Peyer's patch (tissue), 4 donors: ENCODE measurements at regions not wholly inside any gene's neighbourhood (a gene's known extent, or its start where the extent isn't known, plus 50 kb on each side); places are given as distances from the start of the nearest gene placed in this dataset.

Source experiments
- DNase-seq, 3 donors: peaks; one replicate each; pipeline ENCODE4 v3.0.0-alpha.2; 2017 to 2019
- H3K27ac ChIP-seq, 4 donors: fragments of 200-600 bp; sonication (generic); one replicate each; pipeline ENCODE4 v1.5.1; 2016 to 2019
- H3K27me3 ChIP-seq, 2 donors: fragments of 200-600 bp; sonication (generic); one replicate each; pipeline ENCODE4 v1.5.1; 2019
- H3K36me3 ChIP-seq, 3 donors: fragments of 200-600 bp; sonication (generic); one replicate each; pipeline ENCODE4 v1.5.1; 2016 to 2019
- H3K4me1 ChIP-seq, 4 donors: fragments of 200-600 bp; sonication (generic); one replicate each; pipeline ENCODE4 v1.5.1; 2016 to 2019
- H3K4me3 ChIP-seq, 4 donors: fragments of 200-600 bp; sonication (generic); 1 replicate in 3 of 4; 2 replicates in 1 of 4; pipeline ENCODE4 v1.5.1; 2016 to 2019; ENCODE audit warnings: mild to moderate bottlenecking in 1 of 4
- H3K9me3 ChIP-seq, 4 donors: fragments of 200-600 bp; sonication (generic); one replicate each; pipeline ENCODE4 v1.5.1; 2016 to 2019; ENCODE audit warnings: mild to moderate bottlenecking in 1 of 4
- CTCF ChIP-seq, 6 experiments: fragments of 450-650 bp in 4 of 6; fragments of 200-600 bp in 2 of 6; sonication (generic) in 1 of 6; IDR thresholded peaks; one replicate each; pipeline ENCODE4 v1.5.1; 2017 to 2019; ENCODE audit warnings: antibody characterized with exemption in 6 of 6, mild to moderate bottlenecking in 3 of 6, moderate library complexity in 1 of 6
- POLR2A ChIP-seq, 2 donors: fragments of 450-650 bp; IDR thresholded peaks; one replicate each; pipeline ENCODE4 v1.5.1; 2017; ENCODE audit warnings: antibody characterized with exemption in 2 of 2, mild to moderate bottlenecking in 2 of 2, moderate library complexity in 2 of 2

- Histone ChIP-seq H3K4me3 (no peak overlapping the region), H3K36me3 (no peaks in the 10 kb centered on the region), H3K27me3 (no peaks in the 10 kb centered on the region), H3K4me1 (no peaks in the 10 kb centered on the region), H3K27ac (no peak overlapping the region), H3K9me3 (no peaks in the 10 kb centered on the region)
- no peak for TF ChIP-seq POLR2A (IDR thresholded peaks at IDR 0.05)
- no peak for TF ChIP-seq CTCF (IDR thresholded peaks at IDR 0.05)
- DNase-seq, result no peak
Observed at GRCh38 chrX:13900351-13900750, 83.5 kb upstream of the GPM6B start.

GRCh38 chrX:13899607-13900006, 82.7 kb upstream of the GPM6B start:
- H3K27me3 ChIP-seq, result no peaks in the 10 kb centered on the region
- TF ChIP-seq POLR2A (IDR thresholded peaks at IDR 0.05) (no peak), CTCF (IDR thresholded peaks at IDR 0.05) (no peak)
- H3K27ac ChIP-seq, result no peak overlapping the region
- H3K9me3 ChIP-seq, result no peaks in the 10 kb centered on the region
- no peaks in the 10 kb centered on the region for H3K36me3 ChIP-seq
- no peak for DNase-seq
- no peak overlapping the region for H3K4me3 ChIP-seq
- no peaks in the 10 kb centered on the region for H3K4me1 ChIP-seq

- H3K4me1 ChIP-seq, result no peaks in the 10 kb centered on the region
- no peaks in the 10 kb centered on the region for H3K27me3 ChIP-seq
- H3K4me3 ChIP-seq, result no peak overlapping the region
- H3K9me3 ChIP-seq, result no peaks in the 10 kb centered on the region
- no peak for DNase-seq
- no peak overlapping the region for H3K27ac ChIP-seq
- H3K36me3 ChIP-seq, result no peaks in the 10 kb centered on the region
- TF ChIP-seq CTCF (IDR thresholded peaks at IDR 0.05), result no peak
Observed at GRCh38 chrX:13898603-13899002, 81.7 kb upstream of the GPM6B start.

- TF ChIP-seq POLR2A (IDR thresholded peaks at IDR 0.05) (no peak), CTCF (IDR thresholded peaks at IDR 0.05) (no peak)
- no peak for DNase-seq
- H3K27me3 ChIP-seq, result no peaks in the 10 kb centered on the region
- H3K36me3 ChIP-seq, result no peaks in the 10 kb centered on the region
- no peak overlapping the region for H3K4me3 ChIP-seq
- H3K27ac ChIP-seq, result no peak overlapping the region
- no peaks in the 10 kb centered on the region for H3K9me3 ChIP-seq
- H3K4me1 ChIP-seq, result no peaks in the 10 kb centered on the region
Observed at GRCh38 chrX:13898083-13898482, 81.2 kb upstream of the GPM6B start.

- no peak overlapping the region for H3K4me3 ChIP-seq
- no peaks in the 10 kb centered on the region for H3K36me3 ChIP-seq
- H3K27me3 ChIP-seq, result no peaks in the 10 kb centered on the region
- H3K9me3 ChIP-seq, result no peaks in the 10 kb centered on the region
- no peak overlapping the region for H3K27ac ChIP-seq
- H3K4me1 ChIP-seq, result no peaks in the 10 kb centered on the region
- no peak for TF ChIP-seq CTCF (IDR thresholded peaks at IDR 0.05)
- no peak for TF ChIP-seq POLR2A (IDR thresholded peaks at IDR 0.05)
- no peak for DNase-seq
Observed at GRCh38 chrX:13897566-13897965, 80.7 kb upstream of the GPM6B start.

- Histone ChIP-seq H3K4me3 (no peak overlapping the region), H3K36me3 (no peaks in the 10 kb centered on the region), H3K27ac (no peak overlapping the region), H3K4me1 (no peaks in the 10 kb centered on the region), H3K27me3 (no peaks in the 10 kb centered on the region), H3K9me3 (no peaks in the 10 kb centered on the region)
- no peak for TF ChIP-seq CTCF (IDR thresholded peaks at IDR 0.05)
- no peak for TF ChIP-seq POLR2A (IDR thresholded peaks at IDR 0.05)
- no peak for DNase-seq
Observed at GRCh38 chrX:13894888-13895565, 78.1 kb upstream of the GPM6B start.
